ENCODE measurements at regions not wholly inside any gene's neighbourhood (a gene's known extent, or its start where the extent isn't known, plus 50 kb on each side); places are given as distances from the start of the nearest gene placed in this dataset.
A peak's percentile ranks its signal among the peaks of the same experiment; 100 is the strongest.

- Histone ChIP-seq H3K4me3 (no peak overlapping the region), H3K36me3 (no peaks in the 10 kb centered on the region), H3K4me1 (no peaks in the 10 kb centered on the region), H3K27ac (no peak overlapping the region), H3K9me3 (no peaks in the 10 kb centered on the region), H3K27me3 (no peaks in the 10 kb centered on the region)
- DNase-seq, result no peak
- TF ChIP-seq CTCF (IDR thresholded peaks at IDR 0.05), result no peak
- intact Hi-C loops (cut with DNase I; ENCODE audit: low total_unique reads), result no loop called here
Observed at GRCh38 chr19:29289020-29289419, 76.1 kb upstream of the UQCRFS1 start.

GRCh38 chr19:29290853-29291252 lies 77.9 kb upstream of the UQCRFS1 start:
- intact Hi-C loops (cut with DNase I; ENCODE audit: low total_unique reads), result no loop called here
- Histone ChIP-seq H3K36me3 (no peaks in the 10 kb centered on the region), H3K9me3 (no peaks in the 10 kb centered on the region), H3K27me3 (no peaks in the 10 kb centered on the region), H3K4me3 (no peak overlapping the region), H3K4me1 (no peaks in the 10 kb centered on the region), H3K27ac (no peak overlapping the region)
- TF ChIP-seq CTCF (IDR thresholded peaks at IDR 0.05), result no peak
- peak in 1 of 2 donors; percentile 6 for DNase-seq

GRCh38 chr19:29292153-29292552 lies 79.2 kb upstream of the UQCRFS1 start:
- Histone ChIP-seq H3K36me3 (no peaks in the 10 kb centered on the region), H3K27me3 (no peaks in the 10 kb centered on the region), H3K27ac (no peak overlapping the region), H3K9me3 (no peaks in the 10 kb centered on the region), H3K4me3 (no peak overlapping the region), H3K4me1 (no peaks in the 10 kb centered on the region)
- intact Hi-C loops (cut with DNase I; ENCODE audit: low total_unique reads), result no loop called here
- DNase-seq, result no peak
- TF ChIP-seq CTCF (IDR thresholded peaks at IDR 0.05), result no peak

- Histone ChIP-seq H3K27ac (no peak overlapping the region), H3K4me1 (no peaks in the 10 kb centered on the region), H3K9me3 (no peaks in the 10 kb centered on the region), H3K4me3 (no peak overlapping the region), H3K36me3 (no peaks in the 10 kb centered on the region), H3K27me3 (no peaks in the 10 kb centered on the region)
- intact Hi-C loops (cut with DNase I; ENCODE audit: low total_unique reads), result no loop called here
- TF ChIP-seq CTCF (IDR thresholded peaks at IDR 0.05), result no peak
- DNase-seq, result no peak
Observed at GRCh38 chr19:29292562-29292961, 79.6 kb upstream of the UQCRFS1 start.

- DNase-seq, result peak in 1 of 2 donors; percentile 31
- Histone ChIP-seq H3K9me3 (no peaks in the 10 kb centered on the region), H3K4me3 (no peak overlapping the region), H3K27ac (no peak overlapping the region), H3K4me1 (no peaks in the 10 kb centered on the region), H3K27me3 (no peaks in the 10 kb centered on the region), H3K36me3 (no peaks in the 10 kb centered on the region)
- intact Hi-C loops (cut with DNase I; ENCODE audit: low total_unique reads), result no loop called here
- TF ChIP-seq CTCF (IDR thresholded peaks at IDR 0.05), result no peak
Observed at GRCh38 chr19:29293292-29293691, 80.3 kb upstream of the UQCRFS1 start.

- H3K27me3 ChIP-seq, result no peaks in the 10 kb centered on the region
- H3K27ac ChIP-seq, result no peak overlapping the region
- peak in 1 of 2 donors; percentile 41 for DNase-seq
- intact Hi-C loops (cut with DNase I; ENCODE audit: low total_unique reads), result no loop called here
- no peak for TF ChIP-seq CTCF (IDR thresholded peaks at IDR 0.05)
- no peak overlapping the region for H3K4me3 ChIP-seq
- H3K9me3 ChIP-seq, result no peaks in the 10 kb centered on the region
- H3K4me1 ChIP-seq, result no peaks in the 10 kb centered on the region
- H3K36me3 ChIP-seq, result no peaks in the 10 kb centered on the region
Observed at GRCh38 chr19:29293736-29294342, 80.9 kb upstream of the UQCRFS1 start.
